ENCODE measurements at regions not wholly inside any gene's neighbourhood (a gene's known extent, or its start where the extent isn't known, plus 50 kb on each side); places are given as distances from the start of the nearest gene placed in this dataset.
"Not testable (repeated sequence)": the region's sequence is repeated elsewhere in the genome, so short reads cannot be mapped to it uniquely, and the experiment has no call there.

- no TSS peak for BruUV-seq (replicated peaks)
- SMC1A ChIA-PET (ENCODE audit: uncharacterized antibody, unreplicated experiment): interaction anchor here (0.7 kb wide), 1 partner anchor 18 kb away, joined by 3 read pairs; no protein-coding TSS in a partner anchor
- intact Hi-C loops (cut with micrococcal nuclease; ENCODE audit: unreplicated experiment): no loop called here
- Histone ChIP-seq H3K9ac (ENCODE audit: control insufficient read depth, insufficient read depth, low read length) (no peak overlapping the region), H3K9me3 (replicated peaks; ENCODE audit: control insufficient read depth, insufficient read depth, low read length) (no peaks in the 10 kb centered on the region), H3K79me2 (ENCODE audit: control insufficient read depth, insufficient read depth, low read length) (no peaks in the 10 kb centered on the region), H3K4me1 (ENCODE audit: control insufficient read depth, insufficient read depth, low read length) (no peaks in the 10 kb centered on the region), H3K27ac (ENCODE audit: control insufficient read depth, insufficient read depth) (no peak overlapping the region), H3K4me2 (ENCODE audit: control insufficient read depth, insufficient read depth) (no peak overlapping the region), H2AFZ (ENCODE audit: control insufficient read depth, low read depth, low read length) (no peak overlapping the region), H3K4me3 (no peak overlapping the region), H3K36me3 (ENCODE audit: control insufficient read depth in 2 of 2, insufficient read depth in 2 of 2, low read length in 1 of 2) (no peaks in the 10 kb centered on the region), H4K20me1 (ENCODE audit: control insufficient read depth, insufficient read depth) (no peaks in the 10 kb centered on the region), H3K27me3 (replicated peaks in 1 of 2; ENCODE audit: control insufficient read depth in 2 of 2, insufficient read depth in 2 of 2, low read length in 1 of 2) (no peaks in the 10 kb centered on the region)
- ATAC-seq (no peak), DNase-seq (ENCODE audit: low read depth, low spot score) (no peak), FAIRE-seq (no peak)
- RAD21 ChIA-PET (ENCODE audit: unreplicated experiment): no interaction called here
- in situ Hi-C loops (cut with MboI): no loop called here
- 63% methylated on average over 4 of the region's 4 CpGs for WGBS (ENCODE audit: insufficient coverage, insufficient replicate concordance, low lambda C conversion rate, missing lambda C conversion rate)
- TF ChIP-seq NFYB (IDR thresholded peaks at IDR 0.05; ENCODE audit: insufficient read depth, low read depth, low read length): no peak
- TF ChIP-seq IRF3 (IDR thresholded peaks at IDR 0.05): no peak
- TF ChIP-seq SP1 (IDR thresholded peaks at IDR 0.05; ENCODE audit: low read depth, low read length): no peak
- TF ChIP-seq USF2 (IDR thresholded peaks at IDR 0.05; ENCODE audit: borderline replicate concordance, low read depth, low read length): no peak
- TF ChIP-seq JUND (IDR thresholded peaks at IDR 0.05; ENCODE audit: low read depth, low read length): no peak
- TF ChIP-seq JUNB (IDR thresholded peaks at IDR 0.05): no peak
- POLR2A ChIA-PET: no interaction called here
- CTCF ChIA-PET: interaction anchor here (1.4 kb wide), 1 partner anchor 9 kb away, joined by 3 read pairs; no protein-coding TSS in a partner anchor
Measured at GRCh38 chr4:18608908-18609533, 587.5 kb upstream of the LCORL start.

- H3K36me3 ChIP-seq (ENCODE audit: control insufficient read depth in 2 of 2, insufficient read depth in 2 of 2, low read length in 1 of 2); SMC1A ChIA-PET (ENCODE audit: uncharacterized antibody, unreplicated experiment); H3K4me1 ChIP-seq (ENCODE audit: control insufficient read depth, insufficient read depth, low read length); CTCF ChIA-PET; H3K4me3 ChIP-seq; H3K9ac ChIP-seq (ENCODE audit: control insufficient read depth, insufficient read depth, low read length); BruUV-seq (replicated peaks); DNase-seq (ENCODE audit: low read depth, low spot score); H2AFZ ChIP-seq (ENCODE audit: control insufficient read depth, low read depth, low read length); H3K9me3 ChIP-seq (replicated peaks; ENCODE audit: control insufficient read depth, insufficient read depth, low read length); in situ Hi-C loops (cut with MboI); intact Hi-C loops (cut with micrococcal nuclease; ENCODE audit: unreplicated experiment); H3K4me2 ChIP-seq (ENCODE audit: control insufficient read depth, insufficient read depth); FAIRE-seq; H4K20me1 ChIP-seq (ENCODE audit: control insufficient read depth, insufficient read depth); H3K27ac ChIP-seq (ENCODE audit: control insufficient read depth, insufficient read depth); RAD21 ChIA-PET (ENCODE audit: unreplicated experiment); H3K27me3 ChIP-seq (replicated peaks in 1 of 2; ENCODE audit: control insufficient read depth in 2 of 2, insufficient read depth in 2 of 2, low read length in 1 of 2); POLR2A ChIA-PET; ATAC-seq; H3K79me2 ChIP-seq (ENCODE audit: control insufficient read depth, insufficient read depth, low read length): not testable (repeated sequence)
- WGBS (ENCODE audit: insufficient coverage, insufficient replicate concordance, low lambda C conversion rate, missing lambda C conversion rate): 61% methylated on average over 8 of the region's 8 CpGs
Measured at GRCh38 chr4:18602610-18603009, 581.1 kb upstream of the LCORL start.

Measured in GM12878 (cell line).